HepG2 (cell line): ENCODE measurements at regions not wholly inside any gene's neighbourhood (a gene's known extent, or its start where the extent isn't known, plus 50 kb on each side); places are given as distances from the start of the nearest gene placed in this dataset.

Experiments
- ATAC-seq: fragments of 200-7000 bp; cut with Tn5 transposase; 3 replicates; pipeline ENCODE4 v1.9.1; 2020; ENCODE audit warnings: mild to moderate bottlenecking, moderate library complexity
- BruUV-seq: library from RNA; stranded (reverse); fragments of 400-500 nt; replicated peaks from 2 replicates; lab custom pipeline; 2021; lab: Mats Ljungman, UMichigan
- CTCF ChIA-PET: fragments of 300-600 bp; formaldehyde crosslinking; extraction: SDS; loops from one replicate; lab custom pipeline; 2021; ENCODE audit warnings: low total read pairs, inconsistent platforms, low intra/inter-chr PET ratio; lab: Yijun Ruan, JAX
- POLR2A ChIA-PET: fragments of 350-600 bp; sonication (Branson Sonifier 250); formaldehyde crosslinking; loops from one replicate; lab custom pipeline; 2020; ENCODE audit warnings: antibody characterized with exemption, inconsistent platforms; lab: Yijun Ruan, JAX
- DNase-seq: peaks from one replicate; pipeline ENCODE4 v3.0.0-alpha.2; 2015; ENCODE audit warnings: low spot score
- FAIRE-seq: peaks from 3 replicates; lab custom pipeline; 2011; peaks lifted over from hg19 to GRCh38; lab: Jason Lieb, UNC
- H2AFZ ChIP-seq: one replicate; pipeline ENCODE4 v1.6.1; 2011; ENCODE audit warnings: low read length, inconsistent platforms
- H3K27ac ChIP-seq: fragments of 300-600 bp; 3 replicates; pipeline ENCODE4 v1.8.0; 2011; ENCODE audit warnings: mixed run types, mild to moderate bottlenecking, mixed read lengths, low read length, inconsistent platforms; ENCODE audit not compliant: insufficient read depth; ENCODE audit errors: extremely low read length
- H3K27me3 ChIP-seq, 2 experiments: fragments of 200-600 bp in 1 of 2; 2 replicates in 1 of 2; 3 replicates in 1 of 2; pipeline versions ENCODE4 v1.6.0 to v1.8.0; 2011; ENCODE audit warnings: low read length in 2 of 2, mild to moderate bottlenecking in 2 of 2, moderate library complexity in 2 of 2, inconsistent platforms in 1 of 2; ENCODE audit not compliant: insufficient read depth in 2 of 2, control insufficient read depth in 1 of 2
- H3K36me3 ChIP-seq, 2 experiments: fragments of 200-600 bp in 1 of 2; replicated peaks in 1 of 2; 2 replicates in 1 of 2; 3 replicates in 1 of 2; pipeline versions ENCODE4 v1.5.1 to v1.8.0; 2011; ENCODE audit warnings: low read length in 2 of 2, inconsistent platforms in 1 of 2; ENCODE audit not compliant: insufficient read depth in 2 of 2, control insufficient read depth in 1 of 2
- H3K4me1 ChIP-seq: 2 replicates; pipeline ENCODE4 v1.5.1; 2012; ENCODE audit warnings: low read length, inconsistent platforms; ENCODE audit not compliant: insufficient read depth
- H3K4me2 ChIP-seq: 2 replicates; pipeline ENCODE4 v1.6.0; 2011; ENCODE audit warnings: low read depth, low read length, inconsistent platforms
- H3K4me3 ChIP-seq, 3 experiments: fragments of 200-600 bp in 1 of 3; sonication (generic), shearing (Covaris generic) in 1 of 3; replicated peaks in 1 of 3; 2 replicates each; pipeline ENCODE4 v1.5.1; 2011 to 2016; ENCODE audit warnings: low read length in 3 of 3, inconsistent platforms in 2 of 3, low read depth in 2 of 3, mild to moderate bottlenecking in 2 of 3, control low read depth in 1 of 3, mixed read lengths in 1 of 3; ENCODE audit not compliant: insufficient read depth in 1 of 3
- H3K79me2 ChIP-seq: one replicate; pipeline ENCODE4 v1.6.1; 2011; ENCODE audit warnings: low read length, inconsistent platforms; ENCODE audit not compliant: insufficient read depth
- H3K9ac ChIP-seq: 2 replicates; pipeline ENCODE4 v1.6.0; 2011; ENCODE audit warnings: mild to moderate bottlenecking, low read depth, low read length, inconsistent platforms; ENCODE audit not compliant: insufficient read depth
- H3K9me3 ChIP-seq: 2 replicates; pipeline ENCODE4 v1.5.1; 2012; ENCODE audit warnings: mild to moderate bottlenecking, low read length
- H4K20me1 ChIP-seq: 2 replicates; pipeline ENCODE4 v1.6.0; 2011; ENCODE audit warnings: inconsistent platforms, mild to moderate bottlenecking, low read length, moderate library complexity; ENCODE audit not compliant: insufficient read depth
- BCL6 ChIP-seq: IDR thresholded peaks from 2 replicates; pipeline ENCODE4 v1.6.1; 2016; ENCODE audit warnings: missing genetic modification reagents, missing compliant biosample characterization
- BORCS8-MEF2B ChIP-seq: sonication (generic); formaldehyde crosslinking; IDR thresholded peaks from 2 replicates; pipeline ENCODE4 v1.8.0; 2022; ENCODE audit warnings: mild to moderate bottlenecking, missing genetic modification reagents
- BRCA1 ChIP-seq: sonication (generic); formaldehyde crosslinking; IDR thresholded peaks from 2 replicates; pipeline ENCODE4 v1.4.0; 2020; ENCODE audit warnings: missing genetic modification reagents
- EZH2 ChIP-seq: conservative IDR thresholded peaks from 2 replicates; pipeline ENCODE4 v1.6.1; 2012; ENCODE audit warnings: mild to moderate bottlenecking, low read depth, low read length, moderate library complexity
- ONECUT2 ChIP-seq: sonication (generic); formaldehyde crosslinking; IDR thresholded peaks from 2 replicates; pipeline ENCODE4 v1.4.0; 2020; ENCODE audit warnings: missing genetic modification reagents
- SIN3B ChIP-seq: fragments of 150-350 bp; IDR thresholded peaks from 2 replicates; pipeline ENCODE4 v1.6.1; 2014; ENCODE audit warnings: low read length
- SOX6 ChIP-seq, 2 experiments: fragments of 450-650 bp in 1 of 2; sonication (generic) in 1 of 2; formaldehyde crosslinking in 1 of 2; IDR thresholded peaks; 2 replicates each; pipeline versions ENCODE4 v1.4.0 to v1.6.1; 2017 to 2020; ENCODE audit warnings: antibody characterized with exemption in 1 of 2, mild to moderate bottlenecking in 1 of 2, missing genetic modification reagents in 1 of 2
- SRSF1 ChIP-seq: fragments of 200-400 bp; formaldehyde crosslinking; optimal IDR thresholded peaks from 2 replicates; pipeline ENCODE3; 2017; ENCODE audit warnings: mild to moderate bottlenecking, low read depth, low read length, moderate library complexity
- ZBTB43 ChIP-seq: sonication (generic); formaldehyde crosslinking; conservative IDR thresholded peaks from 2 replicates; pipeline ENCODE4 v1.4.0; 2020; ENCODE audit warnings: missing genetic modification reagents
- ZBTB7A ChIP-seq: sonication (generic); formaldehyde crosslinking; IDR thresholded peaks from 2 replicates; pipeline ENCODE4 v1.8.0; 2022; ENCODE audit warnings: mild to moderate bottlenecking, missing genetic modification reagents
- ZFP1 ChIP-seq: IDR thresholded peaks from 2 replicates; pipeline ENCODE4 v1.6.1; 2016
- ZFP36 ChIP-seq: fragments of 150-350 bp; IDR thresholded peaks from 2 replicates; pipeline ENCODE4 v1.6.1; 2018; ENCODE audit warnings: borderline replicate concordance, low read length, low read depth; ENCODE audit not compliant: partially characterized antibody
- ZNF274 ChIP-seq: sonication (generic); formaldehyde crosslinking; IDR thresholded peaks from 2 replicates; pipeline ENCODE4 v1.5.1; 2020; ENCODE audit warnings: mild to moderate bottlenecking, missing genetic modification reagents
- ZNF337 ChIP-seq: sonication (generic); formaldehyde crosslinking; IDR thresholded peaks from 2 replicates; pipeline ENCODE4 v1.5.1; 2020; ENCODE audit warnings: missing genetic modification reagents, low read depth, mild to moderate bottlenecking, borderline replicate concordance
- ZNF33B ChIP-seq: sonication (generic); formaldehyde crosslinking; IDR thresholded peaks from 2 replicates; pipeline ENCODE4 v1.5.1; 2020; ENCODE audit warnings: mild to moderate bottlenecking, missing genetic modification reagents
- ZNF503 ChIP-seq: sonication (generic); formaldehyde crosslinking; IDR thresholded peaks from 2 replicates; pipeline ENCODE4 v1.4.0; 2020; ENCODE audit warnings: missing genetic modification reagents
- ZNF510 ChIP-seq: sonication (generic); formaldehyde crosslinking; IDR thresholded peaks from 2 replicates; pipeline ENCODE4 v1.4.0; 2020; ENCODE audit warnings: low read depth, mild to moderate bottlenecking, missing genetic modification reagents
- ZNF614 ChIP-seq: IDR thresholded peaks from 2 replicates; pipeline ENCODE4 v1.6.1; 2018; ENCODE audit warnings: missing biosample characterization, missing genetic modification reagents, inconsistent platforms, borderline replicate concordance
- ZNF792 ChIP-seq: IDR thresholded peaks from 2 replicates; pipeline ENCODE4 v1.6.1; 2016
- WGBS: methylation state at CpG from one replicate; pipeline ENCODE4 v1.1.6; 2017; ENCODE audit warnings: low lambda C conversion rate; 5-methylcytosine and 5-hydroxymethylcytosine counted together
- in situ Hi-C: cut with HindIII; loops from 2 replicates; pipeline ENCODE4 v1.10.0; 2017; ENCODE audit warnings: low pct_unique_long_range_greater_than_20kb; ENCODE audit not compliant: extremely low pct_ligation_motif_present
- intact Hi-C: fragments of 100-400 bp; cut with micrococcal nuclease; formaldehyde crosslinking; loops from one replicate; pipeline ENCODE4 v1.10.0; 2022; ENCODE audit not compliant: unreplicated experiment
- TF ChIP-seq, protein P1 (sequence below): IDR thresholded peaks from 2 replicates; pipeline ENCODE4 v1.6.1; 2016; ENCODE audit warnings: missing genetic modification reagents, missing compliant biosample characterization
- TF ChIP-seq, protein P2 (sequence below), 2 experiments: fragments of 450-650 bp in 1 of 2; sonication (generic) in 1 of 2; formaldehyde crosslinking; IDR thresholded peaks; 2 replicates each; pipeline versions ENCODE4 v1.5.0 to v1.8.0; 2020 to 2022; ENCODE audit warnings: mild to moderate bottlenecking in 1 of 2, missing genetic modification reagents in 1 of 2

- Histone ChIP-seq H3K9ac (peak overlapping the region; percentile 87), H3K4me2 (peak overlapping the region; percentile 93), H3K27me3 (no peaks in the 10 kb centered on the region; a peak in 1 of 5 replicates), H3K79me2 (no peaks in the 10 kb centered on the region), H2AFZ (no peak overlapping the region), H3K4me1 (peaks cover 62% of the 10 kb centered on the region), H4K20me1 (no peaks in the 10 kb centered on the region), H3K36me3 (no peaks in the 10 kb centered on the region), H3K4me3 (peak overlapping the region; percentile 66 to 84 (median 79)), H3K9me3 (no peaks in the 10 kb centered on the region), H3K27ac (peak overlapping the region; percentile 96)
- ChIA-PET POLR2A (interaction anchor here (0.8 to 3.1 kb wide), 5 partner anchors 8 to 697 kb away, joined by 3 to 12 read pairs (median 4); partner anchors contain the start of gene SHQ1), CTCF (no interaction called here)
- ATAC-seq = peak; percentile 78
- FAIRE-seq = peak; percentile 97
- BruUV-seq = no TSS peak
- in situ Hi-C loops = no loop called here
- peak; percentile 91 for DNase-seq
- WGBS = 13% methylated on average over 5 of the region's 6 CpGs
- intact Hi-C loops = loop anchor here (1.0 to 5.0 kb wide), 2 partner anchors 36 to 666 kb away; no protein-coding TSS in a partner anchor
- TF ChIP-seq SIN3B (no peak), ZNF614 (CRISPR knock-in tag) (0 out of 2 replicates have a peak, but pooled peaks have one; percentile 37), ZBTB7A (CRISPR knock-in tag) (no peak), EZH2 (no peak), BCL6 (peak; percentile 54), SRSF1 (no peak), ZNF503 (CRISPR knock-in tag) (no peak), ZNF274 (no peak), ZFP36 (no peak), ZNF337 (CRISPR knock-in tag) (peak; percentile 59; the same call in 1 of the 2 replicates), ZNF792 (CRISPR knock-in tag) (peak; percentile 18; the same call in 1 of the 2 replicates), ZNF33B (CRISPR knock-in tag) (peak; percentile 30; the same call in 1 of the 2 replicates), ONECUT2 (CRISPR knock-in tag) (no peak), ZFP1 (no peak), ZNF510 (CRISPR knock-in tag) (no peak), BORCS8-MEF2B (CRISPR knock-in tag) (no peak), SOX6 (IDR thresholded peaks at IDR 0.05) (no peak), SOX6 (CRISPR knock-in tag; IDR thresholded peaks at IDR 0.05) (peak; percentile 64), BRCA1 (CRISPR knock-in tag) (no peak), ZBTB43 (no peak)
- TF ChIP-seq, protein P1, sequence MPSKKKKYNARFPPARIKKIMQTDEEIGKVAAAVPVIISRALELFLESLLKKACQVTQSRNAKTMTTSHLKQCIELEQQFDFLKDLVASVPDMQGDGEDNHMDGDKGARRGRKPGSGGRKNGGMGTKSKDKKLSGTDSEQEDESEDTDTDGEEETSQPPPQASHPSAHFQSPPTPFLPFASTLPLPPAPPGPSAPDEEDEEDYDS = peak; percentile 73
- TF ChIP-seq, protein P2, sequence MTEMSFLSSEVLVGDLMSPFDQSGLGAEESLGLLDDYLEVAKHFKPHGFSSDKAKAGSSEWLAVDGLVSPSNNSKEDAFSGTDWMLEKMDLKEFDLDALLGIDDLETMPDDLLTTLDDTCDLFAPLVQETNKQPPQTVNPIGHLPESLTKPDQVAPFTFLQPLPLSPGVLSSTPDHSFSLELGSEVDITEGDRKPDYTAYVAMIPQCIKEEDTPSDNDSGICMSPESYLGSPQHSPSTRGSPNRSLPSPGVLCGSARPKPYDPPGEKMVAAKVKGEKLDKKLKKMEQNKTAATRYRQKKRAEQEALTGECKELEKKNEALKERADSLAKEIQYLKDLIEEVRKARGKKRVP (CRISPR knock-in tag; IDR thresholded peaks at IDR 0.05) = no peak
Observed at GRCh38 chr3:72150634-72151412, 365.9 kb upstream of the PROK2 start.
